ENCODE measurements at regions not wholly inside any gene's neighbourhood (a gene's known extent, or its start where the extent isn't known, plus 50 kb on each side); places are given as distances from the start of the nearest gene placed in this dataset.

DNA sequence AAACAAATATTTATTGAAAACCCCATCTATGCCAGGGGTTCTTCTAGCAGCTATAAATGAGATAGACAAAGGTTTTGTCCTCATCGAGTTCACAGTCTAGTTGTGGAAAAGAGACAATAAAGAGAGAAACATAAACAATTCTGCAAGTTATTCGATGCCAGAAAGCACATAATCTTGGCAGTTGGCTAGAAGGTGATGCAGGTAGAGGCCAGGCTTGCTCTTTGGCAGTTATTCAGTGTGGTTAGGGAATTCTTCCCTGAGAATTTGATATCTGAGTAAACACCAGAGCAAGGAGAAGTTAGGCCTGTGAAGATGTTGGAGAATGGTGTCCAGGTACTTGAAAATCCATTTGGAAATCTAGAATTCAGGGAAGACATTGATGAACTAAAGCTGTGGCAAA lies 547.4 kb downstream of the SLC4A3 start:
- DNase-seq (ENCODE audit: low spot score) (no peak), ATAC-seq (no peak)
- no peaks in the 10 kb centered on the region for H3K27me3 Mint-ChIP-seq (ENCODE audit: low read depth)
- no peaks in the 10 kb centered on the region for H3K4me1 Mint-ChIP-seq
- CTCF ChIA-PET, result interaction anchor here (1.1 kb wide), 1 partner anchor 21 kb away, joined by 3 read pairs; no protein-coding TSS in a partner anchor
- H3K36me3 Mint-ChIP-seq, result no peaks in the 10 kb centered on the region
- H3K27ac Mint-ChIP-seq, result no peak overlapping the region
- POLR2A ChIA-PET, result no interaction called here
- TF ChIP-seq OVOL2 (CRISPR knock-in tag; IDR thresholded peaks at IDR 0.05; ENCODE audit: borderline replicate concordance) (no peak), JAZF1 (CRISPR knock-in tag; IDR thresholded peaks at IDR 0.05) (no peak), E2F5 (CRISPR knock-in tag; IDR thresholded peaks at IDR 0.05) (no peak), ETV6 (CRISPR knock-in tag; IDR thresholded peaks at IDR 0.05) (no peak)
- no peak overlapping the region for H3K4me3 Mint-ChIP-seq
- peaks cover 4% of the 10 kb centered on the region; the same call in 1 of the 2 replicates for H3K9me3 Mint-ChIP-seq

DNA sequence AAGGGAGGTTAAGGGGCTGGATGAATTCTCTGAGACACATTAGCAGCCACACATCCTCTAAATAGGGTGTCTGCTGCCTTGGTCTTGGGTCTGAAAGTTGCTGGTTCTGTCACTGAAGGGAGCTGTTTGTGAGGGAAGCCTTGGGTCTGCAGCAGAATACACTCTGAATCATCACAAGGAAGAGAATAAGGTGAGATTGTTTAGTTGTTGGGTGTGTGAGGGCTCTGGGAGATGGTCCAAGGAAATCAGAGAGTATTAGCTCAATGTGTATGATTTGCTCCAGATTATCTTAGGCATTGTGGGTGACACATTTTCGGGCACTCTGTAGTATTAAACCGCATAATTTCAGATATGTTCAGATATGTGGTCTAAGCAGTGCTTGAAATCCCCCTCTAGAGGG lies 548.5 kb downstream of the SLC4A3 start:
- ChIA-PET CTCF (interaction anchor here (1.1 kb wide), 1 partner anchor 22 kb away, joined by 3 read pairs; no protein-coding TSS in a partner anchor), POLR2A (no interaction called here)
- H3K4me1 Mint-ChIP-seq, result no peaks in the 10 kb centered on the region
- ATAC-seq, result no peak
- no peak for TF ChIP-seq ZNF423 (CRISPR knock-in tag; IDR thresholded peaks at IDR 0.05)
- no peak for TF ChIP-seq IRF1 (CRISPR knock-in tag; IDR thresholded peaks at IDR 0.05)
- TF ChIP-seq ZBTB43 (CRISPR knock-in tag; IDR thresholded peaks at IDR 0.05), result no peak
- no peak for TF ChIP-seq RORB (CRISPR knock-in tag; IDR thresholded peaks at IDR 0.05)
- TF ChIP-seq MXD4 (CRISPR knock-in tag; IDR thresholded peaks at IDR 0.05; ENCODE audit: borderline replicate concordance), result no peak
- TF ChIP-seq, protein P1, sequence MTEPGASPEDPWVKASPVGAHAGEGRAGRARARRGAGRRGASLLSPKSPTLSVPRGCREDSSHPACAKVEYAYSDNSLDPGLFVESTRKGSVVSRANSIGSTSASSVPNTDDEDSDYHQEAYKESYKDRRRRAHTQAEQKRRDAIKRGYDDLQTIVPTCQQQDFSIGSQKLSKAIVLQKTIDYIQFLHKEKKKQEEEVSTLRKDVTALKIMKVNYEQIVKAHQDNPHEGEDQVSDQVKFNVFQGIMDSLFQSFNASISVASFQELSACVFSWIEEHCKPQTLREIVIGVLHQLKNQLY (CRISPR knock-in tag; IDR thresholded peaks at IDR 0.05), result no peak
- no peak for TF ChIP-seq E2F5 (CRISPR knock-in tag; IDR thresholded peaks at IDR 0.05)
- TF ChIP-seq ATF6 (CRISPR knock-in tag; IDR thresholded peaks at IDR 0.05), result no peak
- no peak for TF ChIP-seq TEAD4 (CRISPR knock-in tag; IDR thresholded peaks at IDR 0.05)
- no peak for TF ChIP-seq TCF7 (CRISPR knock-in tag; IDR thresholded peaks at IDR 0.05; ENCODE audit: low read depth)
- no peak for TF ChIP-seq FOXK1 (CRISPR knock-in tag; IDR thresholded peaks at IDR 0.05)
- no peak for TF ChIP-seq NR3C1 (CRISPR knock-in tag; conservative IDR thresholded peaks at IDR 0.05; ENCODE audit: low read depth)
- TF ChIP-seq, protein P2, sequence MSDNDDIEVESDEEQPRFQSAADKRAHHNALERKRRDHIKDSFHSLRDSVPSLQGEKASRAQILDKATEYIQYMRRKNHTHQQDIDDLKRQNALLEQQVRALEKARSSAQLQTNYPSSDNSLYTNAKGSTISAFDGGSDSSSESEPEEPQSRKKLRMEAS (CRISPR knock-in tag; IDR thresholded peaks at IDR 0.05), result no peak
- no peak for DNase-seq (ENCODE audit: low spot score)
- H3K27ac Mint-ChIP-seq, result no peak overlapping the region
- no peaks in the 10 kb centered on the region for H3K36me3 Mint-ChIP-seq
- H3K27me3 Mint-ChIP-seq (ENCODE audit: low read depth), result no peaks in the 10 kb centered on the region
- peaks cover 4% of the 10 kb centered on the region; the same call in 1 of the 2 replicates for H3K9me3 Mint-ChIP-seq
- H3K4me3 Mint-ChIP-seq, result no peak overlapping the region

All from WTC11 (cell line).